ENCODE measurements at regions not wholly inside any gene's neighbourhood (a gene's known extent, or its start where the extent isn't known, plus 50 kb on each side); places are given as distances from the start of the nearest gene placed in this dataset.

DNA sequence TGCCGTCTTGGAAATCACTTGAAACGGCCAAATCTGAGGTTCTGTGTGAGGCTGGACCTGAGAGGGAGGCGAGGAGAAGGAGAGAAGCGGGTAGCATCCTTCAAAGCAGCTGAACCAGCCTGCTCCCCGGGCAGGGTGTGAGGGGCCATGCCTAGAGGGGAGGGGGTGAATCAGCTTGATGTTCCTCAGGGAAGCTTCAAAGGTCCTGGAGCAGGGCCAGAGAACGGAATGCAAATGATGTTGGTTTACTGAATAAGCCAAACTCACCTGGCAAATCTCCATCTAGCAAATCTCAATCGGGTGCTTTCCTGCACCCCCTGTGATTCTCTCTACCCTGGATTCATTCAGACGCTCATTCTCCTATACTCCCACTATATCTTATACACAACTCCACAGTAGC, 226.9 kb downstream of the WDR11 start:
- TF ChIP-seq, protein P1, sequence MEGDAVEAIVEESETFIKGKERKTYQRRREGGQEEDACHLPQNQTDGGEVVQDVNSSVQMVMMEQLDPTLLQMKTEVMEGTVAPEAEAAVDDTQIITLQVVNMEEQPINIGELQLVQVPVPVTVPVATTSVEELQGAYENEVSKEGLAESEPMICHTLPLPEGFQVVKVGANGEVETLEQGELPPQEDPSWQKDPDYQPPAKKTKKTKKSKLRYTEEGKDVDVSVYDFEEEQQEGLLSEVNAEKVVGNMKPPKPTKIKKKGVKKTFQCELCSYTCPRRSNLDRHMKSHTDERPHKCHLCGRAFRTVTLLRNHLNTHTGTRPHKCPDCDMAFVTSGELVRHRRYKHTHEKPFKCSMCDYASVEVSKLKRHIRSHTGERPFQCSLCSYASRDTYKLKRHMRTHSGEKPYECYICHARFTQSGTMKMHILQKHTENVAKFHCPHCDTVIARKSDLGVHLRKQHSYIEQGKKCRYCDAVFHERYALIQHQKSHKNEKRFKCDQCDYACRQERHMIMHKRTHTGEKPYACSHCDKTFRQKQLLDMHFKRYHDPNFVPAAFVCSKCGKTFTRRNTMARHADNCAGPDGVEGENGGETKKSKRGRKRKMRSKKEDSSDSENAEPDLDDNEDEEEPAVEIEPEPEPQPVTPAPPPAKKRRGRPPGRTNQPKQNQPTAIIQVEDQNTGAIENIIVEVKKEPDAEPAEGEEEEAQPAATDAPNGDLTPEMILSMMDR (IDR thresholded peaks at IDR 0.05): no peak
- no peak for TF ChIP-seq POLR2A (IDR thresholded peaks at IDR 0.05)
